ENCODE measurements at regions not wholly inside any gene's neighbourhood (a gene's known extent, or its start where the extent isn't known, plus 50 kb on each side); places are given as distances from the start of the nearest gene placed in this dataset.

GRCh38 chr16:64470916-64471315 lies 650.9 kb downstream of the CDH11 start:
- TF ChIP-seq, protein P1, sequence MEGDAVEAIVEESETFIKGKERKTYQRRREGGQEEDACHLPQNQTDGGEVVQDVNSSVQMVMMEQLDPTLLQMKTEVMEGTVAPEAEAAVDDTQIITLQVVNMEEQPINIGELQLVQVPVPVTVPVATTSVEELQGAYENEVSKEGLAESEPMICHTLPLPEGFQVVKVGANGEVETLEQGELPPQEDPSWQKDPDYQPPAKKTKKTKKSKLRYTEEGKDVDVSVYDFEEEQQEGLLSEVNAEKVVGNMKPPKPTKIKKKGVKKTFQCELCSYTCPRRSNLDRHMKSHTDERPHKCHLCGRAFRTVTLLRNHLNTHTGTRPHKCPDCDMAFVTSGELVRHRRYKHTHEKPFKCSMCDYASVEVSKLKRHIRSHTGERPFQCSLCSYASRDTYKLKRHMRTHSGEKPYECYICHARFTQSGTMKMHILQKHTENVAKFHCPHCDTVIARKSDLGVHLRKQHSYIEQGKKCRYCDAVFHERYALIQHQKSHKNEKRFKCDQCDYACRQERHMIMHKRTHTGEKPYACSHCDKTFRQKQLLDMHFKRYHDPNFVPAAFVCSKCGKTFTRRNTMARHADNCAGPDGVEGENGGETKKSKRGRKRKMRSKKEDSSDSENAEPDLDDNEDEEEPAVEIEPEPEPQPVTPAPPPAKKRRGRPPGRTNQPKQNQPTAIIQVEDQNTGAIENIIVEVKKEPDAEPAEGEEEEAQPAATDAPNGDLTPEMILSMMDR (conservative IDR thresholded peaks at IDR 0.05) = no peak
- TF ChIP-seq ZFX (IDR thresholded peaks at IDR 0.05) = no peak

Measured in C4-2B (cell line).